ENCODE measurements at regions not wholly inside any gene's neighbourhood (a gene's known extent, or its start where the extent isn't known, plus 50 kb on each side); places are given as distances from the start of the nearest gene placed in this dataset.

DNA sequence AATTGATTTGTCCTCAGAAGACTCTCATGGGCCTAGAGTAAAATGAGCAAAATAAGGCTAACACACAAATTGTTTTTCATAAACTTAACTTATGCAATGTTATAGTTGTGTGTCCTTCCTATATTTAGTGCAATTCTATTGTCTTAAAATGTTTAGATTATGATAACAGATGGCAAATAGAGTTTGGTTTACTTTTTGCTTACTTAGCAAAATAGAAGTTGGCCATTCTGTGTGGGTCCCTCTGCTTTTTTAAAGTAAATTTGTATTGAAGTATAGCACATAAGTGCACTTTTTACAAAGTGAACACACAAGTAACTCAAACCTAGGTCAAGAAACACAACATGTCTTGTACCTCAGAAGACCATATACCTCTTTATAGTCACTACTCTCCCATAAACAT, 150.6 kb upstream of the RARB start:
- H3K4me1 ChIP-seq (ENCODE audit: low read depth), result no peaks in the 10 kb centered on the region
- TF ChIP-seq, protein P1, sequence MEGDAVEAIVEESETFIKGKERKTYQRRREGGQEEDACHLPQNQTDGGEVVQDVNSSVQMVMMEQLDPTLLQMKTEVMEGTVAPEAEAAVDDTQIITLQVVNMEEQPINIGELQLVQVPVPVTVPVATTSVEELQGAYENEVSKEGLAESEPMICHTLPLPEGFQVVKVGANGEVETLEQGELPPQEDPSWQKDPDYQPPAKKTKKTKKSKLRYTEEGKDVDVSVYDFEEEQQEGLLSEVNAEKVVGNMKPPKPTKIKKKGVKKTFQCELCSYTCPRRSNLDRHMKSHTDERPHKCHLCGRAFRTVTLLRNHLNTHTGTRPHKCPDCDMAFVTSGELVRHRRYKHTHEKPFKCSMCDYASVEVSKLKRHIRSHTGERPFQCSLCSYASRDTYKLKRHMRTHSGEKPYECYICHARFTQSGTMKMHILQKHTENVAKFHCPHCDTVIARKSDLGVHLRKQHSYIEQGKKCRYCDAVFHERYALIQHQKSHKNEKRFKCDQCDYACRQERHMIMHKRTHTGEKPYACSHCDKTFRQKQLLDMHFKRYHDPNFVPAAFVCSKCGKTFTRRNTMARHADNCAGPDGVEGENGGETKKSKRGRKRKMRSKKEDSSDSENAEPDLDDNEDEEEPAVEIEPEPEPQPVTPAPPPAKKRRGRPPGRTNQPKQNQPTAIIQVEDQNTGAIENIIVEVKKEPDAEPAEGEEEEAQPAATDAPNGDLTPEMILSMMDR (IDR thresholded peaks at IDR 0.05), result no peak
- DNase-seq, result no peak
- no peak for ATAC-seq
- H3K9me3 ChIP-seq, result no peaks in the 10 kb centered on the region
- H3K36me3 ChIP-seq (ENCODE audit: low read depth), result no peaks in the 10 kb centered on the region
- H3K4me3 ChIP-seq, result no peak overlapping the region
- intact Hi-C loops (cut with DNase I, micrococcal nuclease), result no loop called here

DNA sequence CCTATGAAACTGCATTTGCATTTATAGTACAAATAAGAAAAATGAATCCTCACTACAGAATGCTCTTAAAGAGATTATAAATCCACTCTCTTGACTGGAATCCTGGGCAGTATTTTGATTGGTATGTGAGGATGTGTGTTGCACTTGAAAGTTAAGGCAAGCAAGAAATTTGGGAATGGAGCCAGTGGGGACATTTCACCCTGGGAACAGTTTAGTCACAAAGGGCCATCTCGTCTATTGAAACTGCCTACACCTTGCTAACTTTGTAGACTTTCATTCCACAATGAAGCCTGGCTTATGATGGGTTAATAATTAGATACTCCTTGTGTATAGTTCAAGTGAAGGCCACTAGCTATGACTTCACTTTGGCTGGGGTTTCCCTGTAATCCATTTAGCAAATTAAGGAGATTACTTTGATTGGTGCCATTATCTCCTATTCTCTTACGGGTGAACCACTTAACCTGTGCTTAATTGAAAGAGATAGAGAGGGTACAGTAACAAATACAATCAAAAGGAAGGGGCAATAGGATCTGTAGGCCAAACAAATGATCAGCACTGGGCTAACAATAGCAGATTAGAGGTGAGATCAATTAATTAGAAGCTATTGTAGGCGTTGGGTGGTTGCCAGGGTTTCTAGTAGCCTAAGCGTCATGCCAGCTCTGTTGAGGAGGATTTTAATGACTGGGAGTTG, 146.9 kb upstream of the RARB start:
- TF ChIP-seq, protein P1 (IDR thresholded peaks at IDR 0.05), result no peak
- Histone ChIP-seq H3K9me3 (no peaks in the 10 kb centered on the region), H3K4me1 (ENCODE audit: low read depth) (no peaks in the 10 kb centered on the region), H3K4me3 (no peak overlapping the region), H3K36me3 (ENCODE audit: low read depth) (no peaks in the 10 kb centered on the region)
- ATAC-seq, result no peak
- intact Hi-C loops (cut with DNase I, micrococcal nuclease), result no loop called here
- no peak for DNase-seq

DNA sequence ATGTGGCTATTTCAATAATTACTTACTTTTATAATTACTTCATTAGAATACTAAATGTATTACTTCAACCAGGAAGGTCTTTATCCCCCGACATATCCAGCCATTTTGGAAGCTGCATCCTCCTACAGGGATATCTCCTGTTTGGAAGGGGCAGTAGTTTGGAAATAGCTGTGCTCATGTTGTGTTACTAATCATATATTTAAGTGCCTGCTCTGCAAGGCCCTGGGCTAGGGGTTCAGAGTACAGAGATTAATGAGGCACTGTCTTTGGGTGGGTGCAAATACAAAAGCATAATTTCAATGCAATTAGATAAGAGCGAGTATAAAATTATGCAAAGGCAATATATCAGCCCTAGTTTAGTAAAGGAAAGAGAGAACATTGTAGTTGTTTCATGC, 146.3 kb upstream of the RARB start:
- H3K4me1 ChIP-seq (ENCODE audit: low read depth), result no peaks in the 10 kb centered on the region
- TF ChIP-seq, protein P1 (IDR thresholded peaks at IDR 0.05), result no peak
- no peaks in the 10 kb centered on the region for H3K36me3 ChIP-seq (ENCODE audit: low read depth)
- no peaks in the 10 kb centered on the region for H3K9me3 ChIP-seq
- ATAC-seq, result no peak
- DNase-seq, result no peak
- intact Hi-C loops (cut with DNase I, micrococcal nuclease), result no loop called here
- H3K4me3 ChIP-seq, result no peak overlapping the region

DNA sequence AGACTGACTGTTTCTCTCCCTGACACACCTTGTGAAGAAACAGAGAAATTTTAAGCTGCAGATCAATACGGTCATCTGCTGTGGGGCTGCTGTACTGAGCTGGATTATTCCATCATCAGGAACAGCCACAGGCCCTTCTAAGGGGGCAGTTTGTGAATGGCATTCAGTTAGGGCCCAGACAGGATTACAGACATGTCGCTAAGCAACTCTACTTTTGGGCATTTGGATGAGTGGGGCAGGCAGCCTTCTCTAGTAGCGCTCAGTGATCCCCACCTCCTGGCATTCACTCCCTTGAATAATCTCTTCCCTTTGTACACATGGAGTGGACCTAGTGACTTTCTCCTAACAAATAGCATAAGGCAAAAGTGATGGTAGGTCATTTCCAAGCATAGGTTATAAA, 144.4 kb upstream of the RARB start:
- intact Hi-C loops (cut with DNase I, micrococcal nuclease), result no loop called here
- Histone ChIP-seq H3K36me3 (ENCODE audit: low read depth) (no peaks in the 10 kb centered on the region), H3K9me3 (no peaks in the 10 kb centered on the region), H3K4me1 (ENCODE audit: low read depth) (no peaks in the 10 kb centered on the region), H3K4me3 (no peak overlapping the region)
- TF ChIP-seq, protein P1 (IDR thresholded peaks at IDR 0.05), result no peak
- ATAC-seq (no peak), DNase-seq (no peak)

DNA sequence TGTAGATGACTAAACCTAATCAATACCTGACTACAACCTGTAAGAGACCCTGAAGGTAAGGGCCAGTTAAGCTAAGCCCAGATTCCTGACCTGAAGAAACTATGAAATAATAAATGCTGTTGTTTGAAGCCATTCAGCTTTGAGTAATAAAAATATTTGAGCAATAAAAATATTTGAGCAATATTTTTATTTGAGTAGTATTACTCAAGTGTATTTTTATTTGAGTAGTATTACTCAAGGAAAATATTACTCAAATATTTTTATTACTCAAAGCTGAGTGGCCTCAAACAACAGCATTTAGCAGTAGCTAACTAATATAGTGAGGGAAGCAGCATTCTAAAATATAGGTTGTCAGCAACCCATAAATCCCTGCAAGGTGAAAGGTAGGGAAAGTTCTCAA, 143.8 kb upstream of the RARB start:
- Histone ChIP-seq H3K4me3 (no peak overlapping the region), H3K4me1 (ENCODE audit: low read depth) (no peaks in the 10 kb centered on the region), H3K9me3 (no peaks in the 10 kb centered on the region), H3K36me3 (ENCODE audit: low read depth) (no peaks in the 10 kb centered on the region)
- DNase-seq, result no peak
- intact Hi-C loops (cut with DNase I, micrococcal nuclease), result no loop called here
- no peak for ATAC-seq
- TF ChIP-seq, protein P1 (IDR thresholded peaks at IDR 0.05), result no peak

Data from mucosa of descending colon (tissue), 3 donors.